ENCODE measurements at regions not wholly inside any gene's neighbourhood (a gene's known extent, or its start where the extent isn't known, plus 50 kb on each side); places are given as distances from the start of the nearest gene placed in this dataset.

GRCh38 chr14:32022938-32023466 lies 54.1 kb upstream of the ARHGAP5 start:
- TF ChIP-seq ZC3H11A (IDR thresholded peaks at IDR 0.05; ENCODE audit: low read depth, low read length) (no peak), MAFF (IDR thresholded peaks at IDR 0.05; ENCODE audit: low read length) (no peak), DNMT1 (IDR thresholded peaks at IDR 0.05) (no peak), KAT7 (CRISPR knock-in tag; IDR thresholded peaks at IDR 0.05; ENCODE audit: borderline replicate concordance) (no peak), SIN3A (IDR thresholded peaks at IDR 0.05; ENCODE audit: borderline replicate concordance in 2 of 2, control insufficient read depth in 1 of 2, low read depth in 2 of 2, low read length in 2 of 2) (no peak), MAX (CRISPR knock-in tag; IDR thresholded peaks at IDR 0.05) (no peak), ZNF174 (CRISPR knock-in tag; IDR thresholded peaks at IDR 0.05) (no peak), POLR2G (IDR thresholded peaks at IDR 0.05; ENCODE audit: low read depth, low read length) (no peak), NR2C2 (CRISPR knock-in tag; IDR thresholded peaks at IDR 0.05) (no peak), NR2C2 (tag; IDR thresholded peaks at IDR 0.05) (no peak), NEUROD1 (IDR thresholded peaks at IDR 0.05; ENCODE audit: borderline replicate concordance, low read depth, low read length, partially characterized antibody) (no peak), CTCF (IDR thresholded peaks at IDR 0.05 in 2 of 3, conservative IDR thresholded peaks at IDR 0.05 in 1 of 3; ENCODE audit: insufficient read depth in 2 of 3, low read depth in 1 of 3, low read length in 3 of 3) (no peak), REST (IDR thresholded peaks at IDR 0.05; ENCODE audit: borderline replicate concordance) (no peak), REST (CRISPR knock-in tag; IDR thresholded peaks at IDR 0.05; ENCODE audit: low read depth) (no peak)
